Suppressor macrophage (primary cell): ENCODE measurements at regions not wholly inside any gene's neighbourhood (a gene's known extent, or its start where the extent isn't known, plus 50 kb on each side); places are given as distances from the start of the nearest gene placed in this dataset.
"Not testable (repeated sequence)": the region's sequence is repeated elsewhere in the genome, so short reads cannot be mapped to it uniquely, and the experiment has no call there.

ENCODE experiments used
- DNase-seq, 4 experiments: peaks; one replicate each; pipeline ENCODE4 v3.0.0-alpha.2; 2020 to 2022

DNA sequence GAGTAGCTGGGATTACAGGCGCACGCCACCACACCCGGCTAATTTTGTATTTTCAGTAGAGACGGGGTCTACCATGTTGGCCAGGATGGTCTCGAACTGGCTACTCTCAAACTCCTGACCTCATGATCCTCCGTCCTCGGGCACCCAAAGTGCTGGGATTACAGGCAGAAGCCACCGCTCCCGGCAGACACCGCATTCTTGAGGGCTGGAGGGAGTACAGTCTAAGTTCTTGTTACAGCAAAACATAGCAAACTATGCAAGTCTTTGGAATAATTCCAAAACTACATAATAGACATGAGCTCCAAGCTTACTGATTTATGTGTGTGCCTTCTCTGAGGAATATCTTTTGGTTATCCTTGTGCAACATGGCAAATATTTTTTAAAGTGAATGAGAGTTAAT lies 299.1 kb upstream of the ZNF658 start:
- DNase-seq = not testable (repeated sequence)

DNA sequence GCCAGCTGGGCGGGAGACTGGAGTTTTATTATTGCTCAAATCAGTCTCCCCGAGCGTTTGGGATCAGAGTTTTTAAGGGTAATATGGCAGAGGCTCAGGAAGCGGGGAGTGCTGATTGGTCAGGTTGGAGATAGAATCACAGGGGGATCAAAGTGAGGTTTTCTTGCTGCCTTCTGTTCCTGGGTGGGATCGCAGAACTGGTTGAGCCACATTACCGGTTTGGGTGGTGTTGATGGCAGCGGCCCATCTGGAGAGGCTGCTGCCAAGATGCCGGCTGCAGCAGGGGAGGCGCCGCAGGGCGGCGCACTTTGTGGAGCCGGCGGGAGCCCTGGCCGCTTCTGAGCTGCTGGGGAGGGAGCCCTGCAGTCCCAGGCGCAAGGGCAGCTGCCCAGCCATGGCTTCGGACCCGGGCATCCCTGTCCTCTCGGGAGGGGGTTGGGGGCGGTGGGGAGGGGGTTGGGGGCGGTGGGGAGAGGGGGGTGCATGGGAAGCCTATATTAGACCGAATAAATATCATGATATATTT lies 268.9 kb upstream of the ZNF658 start:
- DNase-seq = not testable (repeated sequence)

DNA sequence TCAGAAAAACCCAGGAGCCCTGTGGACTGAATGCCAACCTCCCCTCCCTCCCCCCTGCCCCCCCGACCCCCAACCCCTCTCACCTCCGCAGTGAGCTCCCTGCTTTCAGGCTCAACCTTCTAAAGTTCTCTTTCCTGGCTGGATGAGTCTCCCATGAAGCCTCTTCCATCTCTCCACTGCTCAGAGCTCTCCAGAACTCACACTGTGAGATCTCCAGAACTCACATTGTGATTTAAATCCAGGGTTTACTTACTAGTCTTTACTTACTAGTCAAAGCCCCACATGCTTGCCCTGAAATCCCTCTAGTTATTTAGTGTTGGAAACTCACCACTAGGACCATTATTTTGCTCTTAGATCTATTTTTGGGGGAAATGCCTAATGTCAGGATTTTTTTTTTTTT lies 252.8 kb upstream of the ZNF658 start:
- not testable (repeated sequence) for DNase-seq

DNA sequence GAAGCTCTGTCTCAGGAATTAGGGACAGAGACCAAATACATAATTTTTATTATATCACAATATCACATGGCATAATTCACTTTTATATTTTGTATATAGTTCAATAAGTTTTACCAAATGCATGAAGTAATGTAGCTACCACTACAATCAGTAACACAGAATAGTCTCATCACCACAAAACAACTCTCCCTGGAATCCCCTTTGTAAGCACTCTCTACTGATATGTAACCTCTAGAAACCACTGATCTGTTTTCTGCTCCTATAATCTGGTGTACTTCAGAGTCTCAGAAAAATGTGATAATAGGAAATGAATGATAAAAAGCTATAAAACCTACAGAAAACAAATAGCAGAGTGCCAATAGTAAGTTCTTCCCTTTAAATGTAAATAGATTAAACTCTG lies 210.3 kb upstream of the ZNF658 start:
- not testable (repeated sequence) for DNase-seq

GRCh38 chr9:66695561-66696240 lies 204.8 kb upstream of the ZNF658 start:
- DNase-seq = not testable (repeated sequence)

DNA sequence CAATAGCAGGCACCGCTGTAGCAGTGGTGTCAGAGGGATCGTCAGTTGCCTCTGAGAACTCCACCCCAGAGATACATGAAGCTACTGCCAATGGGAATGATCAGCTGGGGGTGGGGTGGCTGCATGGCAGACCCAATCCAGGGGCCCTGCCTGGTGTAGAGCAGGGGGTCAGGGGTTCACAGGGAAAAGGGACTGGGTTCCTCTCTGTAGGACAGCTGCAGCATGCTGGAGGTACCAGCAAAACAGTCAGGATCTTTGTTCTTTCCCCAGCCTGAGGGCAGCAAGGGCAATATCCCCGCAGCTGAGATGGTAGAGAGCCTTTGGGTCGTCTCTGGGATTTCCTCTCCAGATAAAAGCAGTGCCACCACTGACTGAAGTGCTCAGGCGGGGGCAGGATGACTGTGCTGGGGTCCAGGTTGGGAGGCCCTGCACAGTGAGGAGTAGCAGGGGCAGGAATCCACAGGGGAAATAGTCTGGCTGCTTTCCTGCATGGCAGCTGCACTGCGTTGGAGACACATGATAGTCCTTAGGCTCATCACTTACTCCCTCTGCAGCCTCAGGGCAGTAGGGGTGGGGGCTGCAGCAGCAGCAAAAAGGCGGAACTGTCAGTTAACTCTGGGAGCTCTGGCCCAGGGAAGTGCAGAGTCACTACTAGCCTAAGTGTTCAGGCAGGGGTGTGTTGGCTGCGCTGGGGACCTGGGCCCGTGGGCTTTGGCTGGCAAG lies 203.0 kb upstream of the ZNF658 start:
- DNase-seq = not testable (repeated sequence)

DNA sequence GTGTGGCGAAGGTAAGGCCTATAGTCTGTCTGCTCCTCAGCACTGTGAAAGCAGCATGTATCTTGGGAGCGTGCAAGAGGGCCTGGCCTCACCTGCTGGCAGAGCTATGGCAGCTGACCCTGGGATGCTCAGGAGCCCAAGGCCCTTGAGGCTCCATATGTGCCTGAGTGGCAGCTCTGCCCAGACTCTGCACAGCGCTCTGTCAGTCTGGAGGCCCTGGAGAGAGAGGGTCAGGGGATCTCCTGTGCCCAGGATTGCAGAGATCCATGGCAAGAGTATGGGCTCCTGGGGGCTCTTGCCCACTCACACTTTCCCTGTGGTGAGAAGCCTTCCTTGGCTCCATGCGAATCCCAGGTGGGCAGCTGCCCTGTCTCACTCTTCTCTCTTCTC lies 202.5 kb upstream of the ZNF658 start:
- DNase-seq = not testable (repeated sequence)

DNA sequence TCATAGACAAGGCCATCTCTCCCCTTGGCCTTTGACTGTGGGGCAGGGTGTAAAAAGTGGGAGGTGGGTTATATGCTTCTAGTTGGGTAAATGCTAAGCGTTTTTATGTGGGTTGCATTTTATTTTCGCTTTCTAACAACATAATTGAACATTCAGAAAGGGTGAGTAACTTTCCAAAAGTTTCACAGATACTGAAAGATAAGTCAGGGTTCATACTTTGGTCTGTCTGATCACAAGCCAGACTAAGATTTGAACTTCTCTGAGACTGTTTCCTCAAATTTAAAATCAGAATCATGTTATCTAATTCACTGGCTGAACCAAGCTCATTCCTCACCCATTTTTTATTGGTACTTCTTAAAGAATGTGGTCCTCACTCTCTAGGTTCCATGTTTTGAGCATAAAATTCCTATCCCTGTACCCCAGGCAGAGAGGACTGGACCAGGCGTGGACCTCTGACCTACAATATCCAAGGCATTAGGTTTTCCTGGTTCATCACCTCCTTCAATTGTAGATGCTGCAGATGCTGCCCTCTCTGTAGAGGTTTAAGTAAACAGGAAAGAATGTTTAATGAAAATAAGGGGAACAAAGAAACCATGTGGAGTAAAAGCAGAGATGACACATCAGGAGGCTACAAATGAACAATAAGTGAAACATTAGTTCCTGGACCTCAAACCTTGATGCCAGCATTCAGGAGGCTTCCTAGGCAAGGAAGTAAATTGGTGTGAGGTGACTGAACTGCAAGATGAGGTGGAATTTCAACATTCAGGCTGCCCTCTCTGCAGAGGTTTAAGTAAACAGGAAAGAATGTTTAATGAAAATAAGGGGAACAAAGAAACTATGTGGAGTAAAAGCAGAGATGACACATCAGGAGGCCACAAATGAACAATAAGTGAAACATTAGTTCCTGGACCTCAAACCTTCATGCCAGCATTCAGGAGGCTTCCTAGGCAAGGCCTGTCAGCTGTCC lies 198.8 kb upstream of the ZNF658 start:
- not testable (repeated sequence) for DNase-seq

GRCh38 chr9:66711553-66711952 lies 189.0 kb upstream of the ZNF658 start:
- not testable (repeated sequence) for DNase-seq

DNA sequence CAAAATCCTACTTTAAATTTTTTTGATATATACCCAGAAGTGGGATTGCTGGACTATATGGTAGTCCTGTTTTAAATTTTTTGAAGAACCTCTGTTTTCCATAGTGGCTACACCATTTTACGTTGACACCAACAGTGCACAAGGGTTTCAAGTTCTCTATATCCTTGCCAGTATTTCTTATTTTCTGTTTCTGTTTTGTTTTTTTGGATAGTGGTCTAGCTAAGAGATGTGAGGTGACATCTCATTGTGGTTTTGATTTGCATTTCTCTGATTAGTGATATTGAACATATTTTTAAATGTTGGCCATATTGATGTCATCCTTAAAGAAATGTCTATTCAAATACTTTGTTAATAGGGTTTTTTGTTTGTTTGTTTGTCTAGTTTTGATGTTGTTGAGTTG lies 187.7 kb upstream of the ZNF658 start:
- DNase-seq = not testable (repeated sequence)

- DNase-seq = not testable (repeated sequence)
Measured at GRCh38 chr9:66713552-66713951, 187.0 kb upstream of the ZNF658 start.

DNA sequence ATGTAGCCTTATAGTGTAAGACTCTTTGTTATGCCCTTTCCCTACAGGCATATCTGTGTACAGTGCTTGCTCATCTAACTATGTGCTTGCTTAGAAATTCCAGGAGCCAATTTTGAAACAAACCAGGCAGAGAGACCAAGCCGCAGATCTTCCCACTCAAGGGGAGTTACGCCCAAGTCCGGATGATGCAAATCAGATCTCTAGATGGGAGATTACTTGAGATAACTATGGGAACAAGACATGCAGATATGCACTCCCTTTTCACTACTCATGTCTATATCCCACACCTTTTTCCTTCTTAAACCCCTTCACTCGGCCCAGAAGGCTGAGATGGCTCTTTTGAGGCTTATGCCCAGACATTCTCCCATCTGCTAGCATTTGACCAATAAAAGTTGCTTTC lies 179.7 kb upstream of the ZNF658 start:
- DNase-seq = not testable (repeated sequence)

DNA sequence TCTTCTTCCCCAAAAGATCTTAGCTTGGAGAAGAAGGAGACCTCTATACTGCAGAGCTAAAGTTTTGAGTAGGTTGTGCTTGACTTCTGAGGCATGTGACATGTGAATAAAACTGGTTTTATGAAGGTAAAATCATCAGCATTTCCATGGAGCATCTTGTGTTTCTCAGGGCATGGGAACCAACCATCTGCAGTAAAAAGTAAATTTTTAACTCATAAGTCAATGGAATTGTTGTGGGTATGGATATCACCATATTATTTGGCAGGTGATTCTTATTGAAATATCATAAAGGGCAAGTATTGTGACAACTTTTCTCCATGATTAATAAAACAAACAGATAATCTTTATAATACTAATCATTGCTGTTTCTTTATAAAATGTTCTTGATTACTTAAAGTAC lies 173.0 kb upstream of the ZNF658 start:
- not testable (repeated sequence) for DNase-seq

DNA sequence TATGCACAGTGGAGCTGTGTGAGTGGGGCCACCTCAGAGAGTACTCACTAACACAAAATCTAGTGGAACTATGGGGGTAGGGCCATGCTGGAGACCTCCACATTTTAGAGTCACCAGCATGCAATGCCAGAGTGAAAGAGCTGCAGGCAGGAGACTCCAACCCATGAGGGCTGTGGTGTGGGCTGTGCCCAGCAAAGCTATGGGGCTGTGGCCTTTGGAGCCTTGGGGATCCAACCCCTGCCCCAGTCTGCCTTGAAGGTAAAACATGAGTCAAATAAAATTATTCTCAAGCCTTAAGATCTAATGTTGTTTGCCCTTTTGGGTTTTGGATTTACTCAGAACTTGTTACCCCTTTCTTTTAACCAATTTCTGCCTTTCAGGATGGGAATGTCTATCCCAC lies 163.8 kb upstream of the ZNF658 start:
- DNase-seq = peak in 1 of 4 experiments; percentile 0

DNA sequence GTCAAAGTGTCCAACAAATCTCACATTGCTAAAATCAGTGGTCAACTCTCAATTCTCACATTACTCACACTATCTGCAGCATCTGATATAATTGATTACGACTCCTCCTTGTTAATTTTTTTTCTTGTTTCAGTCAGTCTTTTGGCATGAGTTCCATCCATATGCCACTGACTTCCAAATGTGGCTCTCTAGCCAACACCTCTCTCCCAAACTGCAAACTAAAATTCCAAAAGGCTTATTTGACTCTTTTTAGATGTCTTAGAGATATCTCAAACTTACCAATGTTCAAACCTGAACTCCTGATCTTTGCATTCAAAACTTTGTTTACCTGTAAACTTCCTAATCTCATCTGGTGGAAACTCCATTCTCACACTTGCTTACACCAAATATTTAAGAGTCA lies 162.1 kb upstream of the ZNF658 start:
- DNase-seq = not testable (repeated sequence)

DNA sequence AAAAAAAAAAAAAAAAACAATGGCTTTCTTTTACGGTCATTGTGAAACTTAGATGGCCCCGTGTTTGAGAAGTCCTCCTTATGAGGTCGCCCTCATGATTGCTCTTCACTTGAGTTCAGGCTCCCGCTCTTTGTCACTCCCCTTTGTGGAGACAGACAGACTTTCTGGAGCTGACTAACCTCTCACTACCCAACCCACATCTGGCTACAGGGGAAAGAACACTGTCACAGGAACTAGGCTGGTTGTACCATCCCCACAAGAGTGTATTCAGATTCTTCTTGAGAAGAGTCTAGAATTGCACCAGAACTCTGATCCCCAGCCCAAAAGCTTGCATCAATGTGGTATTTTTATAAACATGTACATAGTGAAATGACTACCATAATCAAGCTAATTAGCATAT lies 160.4 kb upstream of the ZNF658 start:
- not testable (repeated sequence) for DNase-seq

DNA sequence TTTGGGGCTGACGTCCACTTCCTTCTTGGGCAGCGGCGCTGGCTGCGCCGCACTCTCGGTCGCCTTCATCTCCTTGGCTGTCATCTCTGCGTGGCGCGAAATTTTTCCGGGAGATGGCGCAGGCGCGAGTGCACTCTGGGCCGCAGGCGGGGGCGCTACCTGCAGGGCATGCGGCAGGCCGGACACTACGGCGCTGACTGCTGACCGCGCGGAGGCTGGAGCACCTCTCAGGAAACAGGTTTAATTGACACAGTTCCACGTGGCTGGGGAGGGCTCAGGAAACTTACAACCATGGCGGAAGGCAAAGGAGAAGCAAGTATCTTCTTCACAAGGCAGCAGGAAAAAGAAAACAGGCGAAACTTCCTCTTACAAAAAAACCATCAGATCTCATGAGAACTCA lies 154.7 kb upstream of the ZNF658 start:
- not testable (repeated sequence) for DNase-seq

DNA sequence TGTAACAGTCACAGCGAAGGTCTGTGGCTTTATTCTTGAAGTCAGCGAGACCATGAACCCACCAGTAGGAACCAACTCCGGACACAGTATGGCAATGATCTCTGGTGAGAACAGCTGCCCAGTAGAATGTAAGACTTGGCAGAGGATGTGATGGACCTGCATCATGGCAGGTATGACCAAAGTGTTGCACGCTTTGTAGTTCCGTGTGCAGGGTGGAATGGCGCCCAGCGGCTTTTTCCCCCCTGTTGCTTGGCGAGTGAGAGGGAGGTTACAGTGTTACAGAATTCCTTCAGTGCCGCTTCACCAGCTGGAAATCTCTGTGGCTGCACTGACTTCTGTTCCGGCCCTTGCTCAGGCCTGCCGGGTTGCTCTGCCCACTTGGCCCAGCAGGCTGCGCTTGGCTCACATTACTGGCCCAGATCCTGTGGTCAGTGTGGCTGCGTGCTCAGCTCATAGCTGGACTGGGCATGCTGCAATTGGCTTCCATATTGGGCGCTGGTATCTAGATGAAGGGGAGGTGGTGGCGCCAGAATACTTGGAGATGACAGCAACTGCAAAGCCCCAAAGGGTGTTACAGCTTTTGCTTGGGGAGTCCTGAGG lies 148.1 kb upstream of the ZNF658 start:
- not testable (repeated sequence) for DNase-seq

GRCh38 chr9:66759825-66760492 lies 140.6 kb upstream of the ZNF658 start:
- DNase-seq = not testable (repeated sequence)

GRCh38 chr9:66764799-66765493 lies 135.6 kb upstream of the ZNF658 start:
- not testable (repeated sequence) for DNase-seq

DNA sequence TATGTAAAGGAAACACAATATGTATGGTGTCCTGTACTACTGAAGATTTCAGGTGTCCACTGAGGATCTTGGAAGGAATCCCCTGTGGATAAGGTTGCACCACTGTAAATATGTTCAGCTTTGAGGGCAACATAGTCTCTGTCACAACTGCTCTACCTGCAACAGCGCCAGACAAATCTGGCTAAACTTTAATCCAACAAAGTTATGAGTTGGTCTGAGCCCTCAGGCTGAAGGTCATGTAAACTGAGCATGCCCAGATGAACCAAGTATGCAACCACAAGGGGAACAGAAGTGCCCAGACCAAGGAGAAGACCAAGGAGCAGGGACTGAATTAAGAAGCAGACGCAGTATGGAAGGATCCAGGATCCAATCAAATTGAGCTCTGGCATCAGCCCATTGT lies 135.0 kb upstream of the ZNF658 start:
- not testable (repeated sequence) for DNase-seq
